ENCODE measurements at regions not wholly inside any gene's neighbourhood (a gene's known extent, or its start where the extent isn't known, plus 50 kb on each side); places are given as distances from the start of the nearest gene placed in this dataset.

DNA sequence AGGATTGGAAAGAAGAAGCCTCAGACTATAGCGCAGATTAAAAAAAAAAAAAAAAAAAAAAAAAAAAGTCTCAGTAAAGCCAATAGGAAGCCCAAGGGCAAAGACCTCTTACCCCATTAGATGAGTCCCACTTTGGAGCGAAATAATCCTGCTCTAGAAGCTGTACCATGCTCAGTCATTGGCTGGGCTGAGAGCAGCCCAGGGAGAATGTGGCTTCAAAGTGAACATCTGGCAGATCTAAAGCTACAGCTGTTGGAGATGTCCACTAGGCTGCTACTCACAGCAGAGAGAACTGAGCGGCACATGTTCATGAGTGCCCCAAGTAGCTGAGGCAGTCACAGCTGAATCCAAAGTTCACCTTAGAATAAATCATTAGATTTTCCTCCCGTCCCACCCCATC, 560.9 kb downstream of the MED13L start:
- no peaks in the 10 kb centered on the region for H3K27me3 ChIP-seq (ENCODE audit: control insufficient read depth in 3 of 3, insufficient read depth in 3 of 3, low read length in 2 of 3)
- WGBS, 2 donors = 75 to 94% methylated on average over 4 of the region's 4 CpGs
- DNase-seq = no peak

DNA sequence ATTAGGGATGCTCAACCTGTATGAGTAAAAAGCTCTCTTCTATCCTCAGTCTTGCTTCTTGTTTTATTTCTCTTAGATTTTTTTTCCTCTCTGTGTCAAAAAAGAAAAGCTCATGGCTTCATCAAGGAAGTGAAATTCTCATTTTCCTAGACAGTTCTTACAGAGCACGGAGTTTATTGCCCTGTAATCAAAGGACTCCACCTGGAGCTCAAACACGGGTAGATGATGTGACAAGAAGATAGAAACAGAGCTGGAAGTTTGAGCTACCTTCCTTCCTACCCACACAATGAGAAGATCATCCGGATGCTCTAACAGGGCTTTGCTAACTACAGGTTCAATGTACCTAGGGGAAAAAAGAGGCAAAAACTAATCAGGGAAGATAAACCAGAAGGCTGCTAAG, 564.8 kb downstream of the MED13L start:
- Histone ChIP-seq H3K4me1 (ENCODE audit: control insufficient read depth in 5 of 5, insufficient read depth in 5 of 5, low read length in 5 of 5) (peaks cover 0 to 25% (median 6%) of the 10 kb centered on the region in 5 donors), H3K36me3 (ENCODE audit: control insufficient read depth in 4 of 4, insufficient read depth in 4 of 4, low read length in 4 of 4) (no peaks in the 10 kb centered on the region), H3K9me3 (ENCODE audit: control insufficient read depth in 4 of 4, insufficient read depth in 3 of 4, low read length in 3 of 4) (no peaks in the 10 kb centered on the region), H3K27me3 (ENCODE audit: control insufficient read depth in 3 of 3, insufficient read depth in 3 of 3, low read length in 2 of 3) (no peaks in the 10 kb centered on the region), H3K9ac (ENCODE audit: insufficient read depth in 1 of 2, low read length in 2 of 2) (no peak overlapping the region), H3K4me3 (no peak overlapping the region), H3K27ac (ENCODE audit: low read depth in 1 of 2, low read length in 1 of 2) (no peak overlapping the region)
- ATAC-seq (ENCODE audit: insufficient read depth, low FRiP score) = no peak
- no peak for DNase-seq
- TF ChIP-seq, protein P1, sequence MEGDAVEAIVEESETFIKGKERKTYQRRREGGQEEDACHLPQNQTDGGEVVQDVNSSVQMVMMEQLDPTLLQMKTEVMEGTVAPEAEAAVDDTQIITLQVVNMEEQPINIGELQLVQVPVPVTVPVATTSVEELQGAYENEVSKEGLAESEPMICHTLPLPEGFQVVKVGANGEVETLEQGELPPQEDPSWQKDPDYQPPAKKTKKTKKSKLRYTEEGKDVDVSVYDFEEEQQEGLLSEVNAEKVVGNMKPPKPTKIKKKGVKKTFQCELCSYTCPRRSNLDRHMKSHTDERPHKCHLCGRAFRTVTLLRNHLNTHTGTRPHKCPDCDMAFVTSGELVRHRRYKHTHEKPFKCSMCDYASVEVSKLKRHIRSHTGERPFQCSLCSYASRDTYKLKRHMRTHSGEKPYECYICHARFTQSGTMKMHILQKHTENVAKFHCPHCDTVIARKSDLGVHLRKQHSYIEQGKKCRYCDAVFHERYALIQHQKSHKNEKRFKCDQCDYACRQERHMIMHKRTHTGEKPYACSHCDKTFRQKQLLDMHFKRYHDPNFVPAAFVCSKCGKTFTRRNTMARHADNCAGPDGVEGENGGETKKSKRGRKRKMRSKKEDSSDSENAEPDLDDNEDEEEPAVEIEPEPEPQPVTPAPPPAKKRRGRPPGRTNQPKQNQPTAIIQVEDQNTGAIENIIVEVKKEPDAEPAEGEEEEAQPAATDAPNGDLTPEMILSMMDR (IDR thresholded peaks at IDR 0.05; ENCODE audit: control extremely low read depth, extremely low read depth) = no peak
- 79 to 85% methylated on average over 3 of the region's 3 CpGs for WGBS, 2 donors

More for the DNA sequence above, 560.9 kb downstream of the MED13L start:
- H3K36me3 ChIP-seq (ENCODE audit: control insufficient read depth in 4 of 4, insufficient read depth in 4 of 4, low read length in 4 of 4) = no peaks in the 10 kb centered on the region
- ATAC-seq (ENCODE audit: insufficient read depth, low FRiP score) = no peak
- no peak overlapping the region for H3K9ac ChIP-seq (ENCODE audit: insufficient read depth in 1 of 2, low read length in 2 of 2)
- TF ChIP-seq, protein P1 (IDR thresholded peaks at IDR 0.05; ENCODE audit: control extremely low read depth, extremely low read depth) = no peak
- H3K4me3 ChIP-seq = no peak overlapping the region
- no peaks in the 10 kb centered on the region for H3K9me3 ChIP-seq (ENCODE audit: control insufficient read depth in 4 of 4, insufficient read depth in 3 of 4, low read length in 3 of 4)
- H3K27ac ChIP-seq (ENCODE audit: low read depth in 1 of 2, low read length in 1 of 2) = no peak overlapping the region
- H3K4me1 ChIP-seq (ENCODE audit: control insufficient read depth in 5 of 5, insufficient read depth in 5 of 5, low read length in 5 of 5) = no peaks in the 10 kb centered on the region

DNA sequence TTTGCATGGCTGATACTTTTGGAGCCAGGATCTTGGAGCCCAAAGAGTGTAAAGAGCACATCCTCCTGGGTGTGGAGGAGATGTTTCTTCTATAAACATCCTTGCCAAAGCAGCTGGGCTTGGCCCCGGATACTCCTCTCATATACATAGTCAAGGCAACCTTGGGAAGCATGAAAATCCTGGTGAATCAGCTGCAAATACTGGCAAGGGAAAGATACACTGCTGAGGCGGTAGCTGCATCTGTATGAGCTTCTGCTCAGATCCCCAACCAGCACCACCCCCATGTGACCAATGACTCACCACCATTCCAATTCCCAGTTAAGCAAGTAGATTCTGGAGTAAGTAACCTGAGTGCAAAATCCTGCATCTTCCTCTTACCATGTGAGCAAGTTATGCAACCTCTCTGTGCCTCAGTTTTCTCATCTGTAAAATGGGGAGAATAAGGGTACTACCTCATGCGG, 567.4 kb downstream of the MED13L start:
- Histone ChIP-seq H3K36me3 (ENCODE audit: control insufficient read depth in 4 of 4, insufficient read depth in 4 of 4, low read length in 4 of 4) (no peaks in the 10 kb centered on the region), H3K9ac (ENCODE audit: insufficient read depth in 1 of 2, low read length in 2 of 2) (no peak overlapping the region), H3K9me3 (ENCODE audit: control insufficient read depth in 4 of 4, insufficient read depth in 3 of 4, low read length in 3 of 4) (peaks cover 0 to 3% (median under 1%) of the 10 kb centered on the region in 4 donors), H3K27ac (ENCODE audit: low read depth in 1 of 2, low read length in 1 of 2) (no peak overlapping the region), H3K4me3 (no peak overlapping the region), H3K4me1 (ENCODE audit: control insufficient read depth in 5 of 5, insufficient read depth in 5 of 5, low read length in 5 of 5) (peaks cover 0 to 25% (median 6%) of the 10 kb centered on the region in 5 donors), H3K27me3 (ENCODE audit: control insufficient read depth in 3 of 3, insufficient read depth in 3 of 3, low read length in 2 of 3) (no peaks in the 10 kb centered on the region)
- TF ChIP-seq, protein P1 (IDR thresholded peaks at IDR 0.05; ENCODE audit: control extremely low read depth, extremely low read depth) = no peak
- peak in 2 of 3 donors; percentile 52 to 82 for DNase-seq
- 64 to 79% methylated on average over 3 of the region's 3 CpGs for WGBS, 2 donors
- no peak for ATAC-seq (ENCODE audit: insufficient read depth, low FRiP score)

DNA sequence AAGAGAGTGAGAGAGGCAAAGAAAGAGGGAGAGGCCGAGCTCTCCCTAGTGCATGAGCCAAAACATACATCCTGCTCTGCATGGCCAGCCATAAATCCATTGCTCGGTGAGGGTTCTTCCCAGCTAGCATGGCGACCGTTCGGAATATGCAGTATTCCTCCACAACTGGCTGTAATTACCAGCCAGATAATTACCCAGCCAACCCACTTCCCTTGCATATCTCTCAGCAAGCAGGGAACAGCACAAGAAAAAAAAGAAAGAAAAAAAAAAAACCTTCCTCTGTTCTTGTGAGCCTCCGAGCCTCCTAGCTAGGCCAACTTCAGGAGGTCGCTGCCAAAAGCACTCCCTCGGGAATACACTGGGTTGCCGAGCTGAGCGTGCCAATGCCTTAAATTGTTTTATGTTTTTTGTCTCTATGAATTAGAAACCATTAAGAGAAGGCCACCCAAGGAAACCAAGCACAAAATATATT, 567.9 kb downstream of the MED13L start:
- ATAC-seq (ENCODE audit: insufficient read depth, low FRiP score) = no peak
- peaks cover 0 to 3% (median under 1%) of the 10 kb centered on the region in 4 donors for H3K9me3 ChIP-seq (ENCODE audit: control insufficient read depth in 4 of 4, insufficient read depth in 3 of 4, low read length in 3 of 4)
- H3K27me3 ChIP-seq (ENCODE audit: control insufficient read depth in 3 of 3, insufficient read depth in 3 of 3, low read length in 2 of 3) = no peaks in the 10 kb centered on the region
- TF ChIP-seq, protein P1 (IDR thresholded peaks at IDR 0.05; ENCODE audit: control extremely low read depth, extremely low read depth) = no peak
- peak; percentile 61 to 80 (median 73) for DNase-seq
- peak overlapping the region in 1 of 2 donors; percentile 41 for H3K27ac ChIP-seq (ENCODE audit: low read depth in 1 of 2, low read length in 1 of 2)
- peaks cover 0 to 25% (median 6%) of the 10 kb centered on the region in 5 donors for H3K4me1 ChIP-seq (ENCODE audit: control insufficient read depth in 5 of 5, insufficient read depth in 5 of 5, low read length in 5 of 5)
- WGBS, 2 donors = 58 to 62% methylated on average over 10 of the region's 10 CpGs
- no peaks in the 10 kb centered on the region for H3K36me3 ChIP-seq (ENCODE audit: control insufficient read depth in 4 of 4, insufficient read depth in 4 of 4, low read length in 4 of 4)
- H3K4me3 ChIP-seq = no peak overlapping the region
- no peak overlapping the region for H3K9ac ChIP-seq (ENCODE audit: insufficient read depth in 1 of 2, low read length in 2 of 2)
